NCI-H69 (cell line): ENCODE measurements at regions not wholly inside any gene's neighbourhood (a gene's known extent, or its start where the extent isn't known, plus 50 kb on each side); places are given as distances from the start of the nearest gene placed in this dataset.
"Not testable (repeated sequence)": the region's sequence is repeated elsewhere in the genome, so short reads cannot be mapped to it uniquely, and the experiment has no call there.

Source experiments
- DNase-seq: peaks from one replicate; lab custom pipeline; 2025; lab: John Stamatoyannopoulos, UW

DNA sequence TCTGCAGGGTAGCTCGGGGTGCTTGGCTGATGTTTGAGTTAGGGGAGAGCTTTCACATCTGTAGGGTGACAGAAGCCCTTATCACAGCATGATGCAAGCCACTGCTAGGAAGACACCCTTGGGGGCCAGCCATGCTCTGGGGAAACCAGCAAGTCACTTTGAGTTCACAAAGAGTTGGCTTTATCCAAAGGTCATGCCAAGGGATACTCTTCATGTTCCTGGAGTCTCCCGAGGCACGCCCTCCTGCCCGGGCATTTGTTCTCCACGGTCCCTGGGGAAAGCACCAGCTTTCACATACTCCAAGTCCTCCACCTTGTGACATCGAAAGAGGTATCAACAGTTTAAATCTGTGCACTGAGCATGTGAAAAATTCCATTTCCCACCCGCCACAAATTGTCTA, 227.7 kb downstream of the VAPA start:
- peak; percentile 58 for DNase-seq

DNA sequence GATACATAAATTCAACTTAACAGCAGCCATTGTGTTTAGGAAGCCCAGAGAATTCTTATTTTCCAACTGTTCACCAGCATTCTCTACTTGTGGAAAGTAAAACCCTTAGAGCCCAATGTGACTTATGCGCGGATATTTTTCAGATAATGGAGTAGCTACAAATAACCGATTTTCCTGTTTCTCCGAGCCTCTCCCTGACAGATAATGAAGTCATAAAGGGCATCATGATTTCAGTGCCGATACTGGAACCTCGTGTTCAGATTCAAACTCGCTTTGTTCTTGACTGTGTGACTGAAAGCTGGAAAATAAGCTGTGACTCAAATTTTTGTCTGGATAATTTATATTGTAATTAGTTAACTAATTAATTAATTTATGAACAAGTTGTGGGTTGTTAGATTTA, 228.2 kb downstream of the VAPA start:
- no peak for DNase-seq

DNA sequence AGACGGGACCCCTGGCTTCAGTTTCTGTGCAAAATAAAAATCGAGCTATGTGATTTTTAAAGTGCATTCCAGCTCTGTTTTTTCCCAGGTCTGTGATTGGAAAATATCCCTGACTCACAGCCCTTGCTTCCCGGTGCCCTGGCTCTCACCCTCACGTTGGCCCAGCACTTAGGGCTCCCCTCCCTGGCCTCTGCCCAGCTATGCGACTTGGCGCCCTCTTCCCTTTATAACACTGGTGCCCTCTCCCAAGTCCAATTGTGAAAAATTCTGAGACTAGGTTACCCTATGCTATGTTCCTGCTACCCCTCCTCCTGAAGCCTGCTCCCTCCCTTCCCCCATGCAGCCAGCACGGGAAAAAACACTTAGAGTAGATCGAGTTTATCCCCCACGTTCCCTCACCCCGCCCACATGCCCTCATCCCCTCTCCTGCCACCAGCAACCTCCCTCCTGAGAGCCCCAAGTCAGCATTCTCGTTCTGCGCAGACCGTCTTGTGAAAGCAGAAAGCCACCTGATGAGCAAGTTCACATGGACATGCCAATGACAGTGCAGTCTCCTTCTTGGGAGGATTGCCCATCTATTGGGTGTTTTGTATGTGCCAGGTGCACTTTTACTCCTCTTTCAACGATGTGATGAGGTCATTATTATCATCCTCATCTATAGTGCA, 228.8 kb downstream of the VAPA start:
- DNase-seq, result peak; percentile 24

DNA sequence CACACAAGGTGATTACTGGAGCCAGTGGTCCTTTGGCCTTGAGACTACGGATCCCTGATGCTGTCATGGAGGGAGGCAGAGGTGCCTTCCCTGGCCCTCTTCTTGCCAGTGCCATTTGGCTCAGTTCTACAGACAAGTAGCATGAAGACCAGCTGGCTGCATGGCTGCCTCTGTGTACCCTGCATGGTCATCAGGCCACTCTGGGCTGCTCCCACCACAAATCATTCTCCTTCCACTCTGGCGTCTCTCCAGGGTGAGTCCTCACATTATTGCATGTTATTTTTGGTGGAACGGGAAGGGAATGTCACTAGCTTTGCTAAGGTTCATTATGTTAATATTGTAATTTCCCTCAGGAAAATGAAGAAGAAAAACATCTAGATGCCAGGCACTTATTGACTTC, 229.8 kb downstream of the VAPA start:
- no peak for DNase-seq

DNA sequence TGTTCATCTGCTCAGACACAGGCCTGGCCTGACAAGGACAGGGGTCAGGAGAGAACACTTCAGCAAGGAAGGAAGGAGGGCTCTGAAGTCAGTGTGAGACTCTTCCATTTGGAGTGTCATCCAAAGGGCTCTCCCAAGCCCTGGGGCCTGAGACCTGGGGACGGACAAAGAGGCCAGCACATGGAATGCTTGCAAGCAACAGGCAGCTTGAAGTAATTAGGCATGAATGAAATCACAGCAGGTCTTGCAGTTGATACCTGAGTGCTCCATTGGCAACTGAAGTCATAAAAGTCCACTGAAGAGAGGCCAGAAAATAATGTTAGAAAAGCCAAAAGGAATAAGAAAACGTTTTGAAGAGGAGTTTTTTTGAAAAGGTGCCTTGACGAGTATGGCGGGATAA, 231.7 kb downstream of the VAPA start:
- peak; percentile 86 for DNase-seq

DNA sequence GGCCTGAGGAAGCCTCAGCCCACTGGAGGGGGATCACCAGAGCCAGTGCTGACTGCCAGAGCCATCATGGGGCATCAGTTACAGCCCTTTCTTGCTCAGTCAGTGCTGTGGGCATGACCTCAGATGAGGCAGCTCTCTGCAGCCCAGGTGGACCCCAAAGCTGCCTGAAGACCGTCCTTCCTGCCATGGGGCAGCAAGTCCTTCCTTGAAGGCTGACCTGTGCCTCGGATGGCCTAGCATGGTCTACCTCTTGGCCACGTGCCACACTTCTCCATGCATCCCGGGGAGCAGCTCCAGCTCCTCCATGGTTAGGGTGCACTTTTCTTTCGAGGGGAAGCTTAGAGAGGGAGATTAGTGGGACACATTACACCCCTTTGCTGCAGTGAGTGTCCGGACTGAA, 233.4 kb downstream of the VAPA start:
- DNase-seq, result no peak

DNA sequence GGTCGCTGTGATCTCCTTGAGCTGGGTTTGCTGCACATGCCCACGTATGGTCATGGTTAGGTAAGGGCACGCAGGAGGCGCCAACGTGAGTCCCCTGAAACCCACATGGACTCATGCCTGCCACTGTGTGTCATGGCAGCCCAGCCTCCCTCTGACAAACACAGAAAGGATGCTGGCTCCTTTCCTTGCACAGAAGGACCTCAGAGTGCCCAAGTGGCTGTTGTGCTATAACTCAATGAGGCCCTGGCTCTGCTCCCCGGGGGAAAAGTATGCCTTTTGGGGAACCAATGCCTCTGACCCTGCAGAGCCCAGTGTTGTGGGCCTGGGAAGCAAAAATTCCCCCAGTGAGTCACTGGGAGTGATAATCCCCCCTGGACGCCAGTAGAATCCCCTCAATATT, 233.9 kb downstream of the VAPA start:
- no peak for DNase-seq

DNA sequence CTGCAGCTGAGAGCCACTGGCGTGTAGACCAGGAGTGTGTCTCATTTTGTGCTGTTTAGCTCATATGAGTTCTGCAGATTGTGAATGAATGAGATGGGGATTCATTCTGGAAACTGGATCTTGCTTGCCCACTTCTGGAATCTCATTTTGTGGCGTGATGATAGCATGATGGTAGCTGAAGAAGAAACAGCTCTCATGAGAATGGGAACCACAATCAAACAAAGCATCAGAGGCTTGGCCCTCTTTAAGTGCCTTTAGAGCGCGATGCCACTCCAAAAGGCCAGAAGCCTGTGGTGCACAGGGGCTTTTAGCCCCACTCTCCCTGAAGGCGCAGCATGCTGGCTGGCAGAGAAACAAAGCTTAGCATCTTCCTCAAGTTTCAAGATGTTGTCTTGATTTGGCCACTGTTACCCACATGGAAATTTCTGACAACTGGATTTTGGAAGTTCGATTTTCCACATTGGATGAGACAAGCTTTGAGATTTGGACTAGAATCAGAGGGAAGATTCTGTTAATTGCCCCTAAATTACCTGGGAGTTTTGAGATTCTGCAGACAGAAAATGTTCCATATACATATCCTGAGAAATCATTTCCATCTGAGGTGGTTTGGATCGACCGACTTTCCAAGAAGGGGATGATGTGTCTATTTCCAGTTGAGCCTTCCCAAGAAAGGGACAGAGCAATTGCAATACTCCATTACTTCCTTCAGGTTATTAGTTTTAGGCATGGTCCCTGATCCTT, 234.5 kb downstream of the VAPA start:
- DNase-seq, result no peak

DNA sequence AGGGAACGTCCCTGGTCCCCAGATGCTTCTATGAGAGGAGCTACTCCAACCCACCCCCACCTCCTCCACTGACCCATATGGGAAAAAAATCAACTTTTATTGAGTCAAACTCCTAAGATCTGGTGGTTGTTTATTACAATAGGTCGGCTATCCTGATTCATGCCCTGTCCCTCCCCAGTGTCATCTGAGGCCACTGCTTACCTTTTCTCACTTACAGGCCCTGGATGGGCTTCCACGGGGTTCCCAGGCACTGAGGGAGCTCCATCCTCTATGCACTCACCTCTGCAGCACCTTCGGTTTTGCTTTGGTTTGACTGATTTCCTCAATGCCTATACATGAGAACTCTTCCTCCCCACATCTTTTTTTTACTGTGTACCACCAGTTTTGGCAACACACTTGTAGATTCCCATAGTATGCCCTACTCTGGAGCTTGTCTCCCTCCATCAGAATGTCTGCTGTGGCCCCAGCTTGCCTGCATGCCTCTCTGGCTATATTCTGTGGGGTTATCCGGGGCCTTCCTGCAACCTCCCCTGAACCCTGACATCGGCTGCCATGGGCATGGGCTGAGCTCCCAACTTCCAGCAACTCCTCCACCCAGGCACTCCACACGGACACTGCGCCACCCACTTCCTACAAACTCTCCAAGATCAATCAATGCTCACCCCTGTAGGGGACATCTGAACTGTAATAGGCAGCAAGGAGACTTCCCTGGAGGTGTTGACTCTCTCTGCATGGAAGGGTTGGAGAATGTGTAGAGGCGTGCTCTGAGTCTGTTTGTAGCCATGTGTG, 236.1 kb downstream of the VAPA start:
- DNase-seq, result no peak

DNA sequence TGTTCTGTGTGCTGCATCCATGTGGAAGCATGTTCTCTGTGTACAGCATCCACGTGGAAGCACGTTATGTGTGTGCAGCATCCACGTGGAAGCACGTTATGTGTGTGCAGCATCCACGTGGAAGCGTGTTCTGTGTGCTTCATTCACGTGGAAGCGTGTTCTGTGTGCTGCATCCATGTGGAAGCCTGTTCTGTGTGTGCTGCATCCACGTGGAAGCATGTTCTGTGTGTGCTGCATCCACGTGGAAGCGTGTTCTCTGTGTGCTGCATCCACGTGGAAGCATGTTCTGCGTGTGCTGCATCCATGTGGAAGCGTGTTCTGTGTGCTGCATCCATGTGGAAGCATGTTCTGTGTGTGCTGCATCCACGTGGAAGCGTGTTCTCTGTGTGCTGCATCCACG, 236.8 kb downstream of the VAPA start:
- not testable (repeated sequence) for DNase-seq

DNA sequence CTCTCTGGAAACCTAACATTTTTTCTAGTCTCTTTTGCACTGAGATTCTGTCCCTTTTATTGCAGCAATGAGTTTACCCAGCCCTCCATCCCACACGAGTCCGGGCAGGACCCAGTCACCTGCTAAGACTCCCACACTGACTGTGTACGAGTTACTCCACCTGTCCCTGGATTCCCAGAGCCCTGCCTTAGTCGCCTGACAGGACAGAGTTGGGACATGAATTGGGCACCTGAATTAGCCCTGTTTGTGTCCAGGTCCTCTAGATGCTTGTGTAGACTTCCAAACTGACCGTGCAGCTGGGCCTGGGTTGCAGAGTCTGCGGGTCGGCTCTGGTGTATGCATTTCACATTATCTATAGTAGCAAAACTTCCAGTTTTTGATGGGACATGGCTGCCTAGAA, 238.7 kb downstream of the VAPA start:
- DNase-seq, result no peak

DNA sequence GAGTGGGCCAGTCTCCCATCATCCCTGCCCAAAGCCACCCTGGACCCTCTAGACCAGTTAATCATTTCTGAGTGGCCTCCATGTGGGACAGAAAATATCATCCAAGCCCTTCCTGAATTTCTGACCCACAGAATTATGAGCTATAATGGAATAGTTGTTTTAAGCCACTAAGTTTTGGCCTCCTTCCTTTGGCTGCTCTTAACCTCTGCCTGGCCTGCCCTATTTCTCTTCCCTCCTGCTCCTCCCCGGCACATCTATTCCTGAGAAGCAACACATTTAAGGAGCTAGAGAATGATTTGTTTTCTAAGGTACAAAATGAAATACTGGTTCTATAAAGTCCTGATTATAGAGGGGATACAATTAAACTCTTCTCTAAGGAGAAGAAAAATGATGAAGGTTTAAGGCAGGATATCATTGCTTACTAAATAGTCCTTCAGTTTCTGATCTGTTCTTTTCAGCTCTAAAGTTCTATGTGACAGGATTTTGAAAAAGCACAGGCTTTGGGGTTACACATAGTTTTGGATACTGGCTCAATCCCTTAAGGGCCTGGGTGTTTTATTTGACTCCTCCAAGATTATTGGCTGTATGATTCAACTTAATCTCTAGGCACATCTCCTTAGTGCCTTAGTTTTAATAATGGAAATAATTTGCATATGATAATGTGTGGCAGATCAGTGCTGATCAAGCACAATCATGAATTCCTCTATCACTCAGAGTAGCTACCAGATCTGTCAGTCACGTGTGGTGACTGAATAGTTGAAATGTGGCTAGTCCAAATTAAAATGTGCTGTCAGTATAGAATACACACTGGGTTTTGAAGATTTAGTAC, 240.3 kb downstream of the VAPA start:
- no peak for DNase-seq

DNA sequence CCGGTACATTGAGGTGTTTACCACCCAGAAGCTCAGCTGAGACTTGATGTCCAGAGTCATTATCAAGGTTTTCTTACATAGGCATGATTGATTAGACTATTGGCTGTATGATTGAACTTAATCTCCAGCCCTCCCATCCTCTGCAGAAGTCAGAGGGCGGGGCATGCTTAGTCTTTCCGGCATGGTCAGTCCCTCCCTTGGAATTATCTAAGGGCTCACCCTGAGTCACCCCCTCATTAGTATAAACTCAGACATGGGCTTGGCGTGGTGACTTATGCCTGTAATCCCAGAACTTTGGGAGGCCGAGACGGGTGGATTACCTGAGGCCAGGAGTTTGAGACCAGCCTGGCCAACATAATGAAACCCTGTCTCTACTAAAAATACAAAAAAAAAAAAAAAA, 243.9 kb downstream of the VAPA start:
- no peak for DNase-seq

DNA sequence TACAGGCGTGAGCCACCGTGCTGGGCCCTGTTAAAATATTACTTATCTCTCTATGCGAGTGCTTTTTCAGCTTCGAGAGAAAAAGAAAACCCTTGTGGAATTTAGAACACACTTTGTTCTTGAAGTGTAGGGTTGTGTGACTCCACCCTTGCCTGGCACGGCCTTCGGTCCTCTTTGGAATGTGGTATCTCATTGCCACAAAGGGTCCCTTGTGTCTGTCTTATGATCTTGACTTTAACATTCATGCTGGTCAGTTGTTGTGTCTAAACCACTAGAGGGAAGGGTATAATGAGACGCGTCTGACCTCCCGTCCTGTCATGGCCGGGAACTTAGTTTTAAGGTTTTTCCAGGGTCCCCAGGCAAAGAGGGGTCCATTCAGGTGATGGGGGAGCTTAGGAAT, 246.4 kb downstream of the VAPA start:
- DNase-seq, result no peak

DNA sequence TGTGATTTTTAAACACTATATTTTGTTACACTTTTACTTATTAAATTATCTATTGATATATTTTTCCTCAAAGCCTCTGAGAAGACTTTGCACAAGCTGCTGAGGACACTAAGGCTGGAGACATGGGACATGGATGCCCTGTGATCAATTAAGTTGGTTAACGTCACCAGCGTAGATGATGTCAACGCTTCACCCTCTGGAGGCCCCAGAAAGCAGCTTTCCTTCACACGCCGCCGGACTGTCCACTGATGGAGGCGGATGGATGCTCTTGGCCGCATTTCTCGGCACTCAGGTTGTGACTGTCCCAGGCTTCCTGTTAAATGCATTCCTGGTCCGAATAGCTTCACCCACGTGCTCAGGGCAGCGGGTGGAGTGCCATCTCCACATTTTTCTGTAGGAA, 247.5 kb downstream of the VAPA start:
- DNase-seq, result no peak

DNA sequence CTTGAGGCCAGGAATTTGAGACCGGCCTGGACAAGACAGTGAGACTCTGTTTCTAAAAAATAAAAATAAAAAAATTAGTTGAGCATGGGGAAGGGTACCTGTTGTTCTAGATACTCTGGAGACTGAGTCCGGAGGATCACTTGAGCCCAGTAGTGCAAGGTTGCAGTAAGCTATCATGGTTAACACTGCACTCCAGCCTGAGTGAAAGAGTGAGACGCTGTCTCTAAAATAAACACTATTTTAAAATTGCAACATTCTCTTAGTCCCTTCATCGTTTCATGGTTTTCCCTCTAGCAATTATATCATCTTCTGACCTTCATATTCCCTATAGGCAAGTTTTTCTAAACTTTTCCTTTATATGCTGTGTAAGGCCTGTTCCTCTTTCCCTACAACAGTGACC, 248.5 kb downstream of the VAPA start:
- no peak for DNase-seq

DNA sequence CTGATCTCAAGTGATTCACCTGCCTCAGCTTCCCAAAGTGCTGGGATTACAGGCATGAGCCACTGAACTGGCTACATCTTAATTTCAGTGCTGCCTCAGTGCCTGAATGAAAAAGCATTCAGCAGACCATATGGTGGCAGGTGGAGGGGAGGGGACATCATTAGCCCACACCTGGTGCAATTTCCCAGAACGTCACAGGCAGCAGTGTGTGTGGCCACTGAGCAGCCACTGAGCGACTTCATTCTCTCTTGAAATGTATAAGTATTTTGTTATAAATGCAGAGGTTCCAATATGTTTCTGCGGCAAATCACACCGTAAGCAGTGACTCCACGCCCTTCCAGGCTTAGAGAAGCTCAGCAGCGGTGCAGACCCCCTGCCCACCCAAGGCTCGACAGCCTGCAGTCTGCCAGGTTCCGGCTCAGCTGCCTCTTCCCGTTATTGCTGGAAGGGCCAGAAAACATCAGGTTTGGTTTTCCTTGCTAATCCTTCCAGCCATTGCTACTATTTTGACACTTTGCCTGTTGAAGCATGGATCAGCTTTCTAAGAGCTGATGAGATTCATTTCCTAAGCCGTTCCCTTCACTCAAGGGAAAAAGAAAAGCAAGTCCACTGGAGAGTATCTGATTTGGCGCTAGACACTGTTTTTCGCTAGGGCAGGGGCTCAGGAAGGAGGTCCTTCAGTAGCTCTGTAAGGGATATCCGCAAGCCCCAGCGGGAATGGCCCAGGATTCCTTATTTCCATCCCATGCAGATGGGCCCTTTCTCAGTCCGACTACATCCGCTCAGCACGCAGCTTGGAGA, 250.7 kb downstream of the VAPA start:
- DNase-seq, result peak; percentile 96

DNA sequence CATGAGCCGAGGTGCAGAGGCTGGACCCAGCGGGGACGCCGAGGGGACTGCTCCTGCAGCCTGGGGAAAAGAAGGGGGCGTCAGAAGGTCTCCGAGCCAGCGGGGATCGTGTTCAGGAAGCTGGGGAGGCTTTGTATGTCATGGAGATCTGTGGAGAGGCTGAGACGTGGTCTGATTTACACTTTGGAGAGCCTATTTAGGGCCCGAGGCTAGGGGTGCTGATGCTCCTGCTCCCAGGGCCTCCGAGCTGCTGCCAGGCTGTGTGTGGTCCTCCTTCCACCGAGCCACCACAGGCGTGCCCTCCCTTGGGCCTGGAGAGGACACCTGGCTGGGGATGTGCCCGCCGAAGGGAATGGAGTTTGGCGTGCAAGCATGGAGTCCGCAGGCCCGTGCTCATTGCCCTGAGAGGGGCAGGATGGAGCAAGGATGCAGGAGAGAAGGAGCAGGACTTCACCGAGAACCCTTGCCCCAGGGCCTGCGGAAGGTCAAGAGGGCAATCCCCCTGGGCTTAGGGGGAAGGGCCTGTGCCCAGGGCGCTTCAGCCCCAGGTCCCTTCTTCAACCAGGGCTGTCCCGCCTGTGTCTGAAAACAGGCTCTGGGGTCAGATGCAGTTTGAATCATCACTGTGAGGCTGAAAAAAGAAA, 252.5 kb downstream of the VAPA start:
- DNase-seq, result no peak

DNA sequence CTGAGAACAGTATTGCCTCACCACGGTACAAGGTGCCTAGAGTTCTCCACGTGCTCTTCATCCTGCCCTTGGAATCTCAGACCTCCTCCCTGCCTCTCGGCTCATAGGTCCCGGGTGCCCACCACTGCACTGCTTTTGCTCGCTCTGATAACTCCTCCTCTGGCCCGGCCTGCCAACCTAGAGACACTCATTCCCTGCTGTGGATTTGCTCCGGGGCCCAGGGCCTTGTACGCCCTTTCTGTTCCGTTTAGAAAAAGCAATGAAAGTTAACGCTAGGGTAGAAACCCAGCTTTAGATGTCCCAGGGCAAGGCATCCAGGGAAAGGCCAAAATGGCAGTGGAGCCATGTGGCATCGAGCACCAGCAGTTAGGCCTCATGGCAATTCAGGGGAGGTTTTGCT, 253.9 kb downstream of the VAPA start:
- DNase-seq, result no peak

DNA sequence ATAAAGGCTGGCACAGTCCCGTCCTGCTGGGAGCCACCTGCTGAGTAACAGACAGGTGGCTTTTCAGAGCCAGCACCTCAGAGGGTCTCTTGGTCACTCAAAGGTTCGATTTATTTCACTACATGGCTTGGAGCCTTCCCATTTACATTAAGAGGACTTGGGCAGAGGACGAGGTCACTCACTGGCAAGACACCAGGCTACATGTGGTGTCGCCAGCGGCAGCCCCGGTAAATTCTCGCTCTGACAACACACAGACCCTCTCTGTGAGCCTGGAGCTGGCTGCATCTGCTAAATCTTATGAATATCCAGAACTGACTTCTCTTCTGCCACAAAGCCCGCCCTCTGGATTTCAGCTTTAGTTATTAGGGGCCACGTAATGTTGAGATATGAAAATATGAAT, 254.7 kb downstream of the VAPA start:
- peak; percentile 69 for DNase-seq

DNA sequence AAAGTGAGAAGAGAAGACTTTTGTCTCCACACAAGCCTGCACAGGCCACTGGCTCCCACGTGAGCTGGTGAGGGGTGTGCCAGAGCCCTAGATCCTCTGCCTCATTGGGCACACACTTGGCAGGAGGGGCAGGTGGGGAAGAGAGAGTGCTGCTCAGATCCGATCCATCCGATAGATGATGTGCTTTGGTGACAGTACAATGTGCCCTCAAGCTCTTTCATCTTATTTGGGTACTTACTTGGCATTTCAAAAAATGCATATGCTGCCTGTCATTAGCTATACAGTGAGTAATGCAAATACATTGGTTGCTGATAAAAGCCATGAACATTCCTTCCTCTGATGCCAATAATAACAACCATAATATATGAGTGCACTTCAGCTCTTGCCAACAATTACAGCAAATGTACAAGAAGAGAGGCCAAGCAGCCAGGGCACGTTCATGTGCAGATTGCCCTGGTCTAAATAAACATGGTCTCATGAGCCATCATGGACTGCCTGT, 255.3 kb downstream of the VAPA start:
- DNase-seq, result peak; percentile 74
